Liver (tissue), 8 donors: ENCODE measurements at regions not wholly inside any gene's neighbourhood (a gene's known extent, or its start where the extent isn't known, plus 50 kb on each side); places are given as distances from the start of the nearest gene placed in this dataset.

Experiments
- DNase-seq: peaks from one replicate; pipeline ENCODE4 v3.0.0-alpha.2; 2017; ENCODE audit warnings: low spot score
- H3K27ac ChIP-seq, 2 donors: one replicate each; pipeline ENCODE4 v1.7.0; 2013; ENCODE audit warnings: inconsistent platforms in 2 of 2, low read length in 2 of 2, control low read depth in 1 of 2, low read depth in 1 of 2, mild to moderate bottlenecking in 1 of 2
- H3K27me3 ChIP-seq, 4 donors: one replicate each; pipeline versions ENCODE4 v1.6.1 to v1.7.0; 2013; ENCODE audit warnings: low read length in 3 of 4, inconsistent platforms in 1 of 4, mild to moderate bottlenecking in 1 of 4, moderate library complexity in 1 of 4; ENCODE audit not compliant: control insufficient read depth in 4 of 4, insufficient read depth in 4 of 4
- H3K36me3 ChIP-seq, 4 donors: one replicate each; pipeline versions ENCODE4 v1.6.1 to v1.7.0; 2013; ENCODE audit warnings: low read length in 3 of 4, mild to moderate bottlenecking in 3 of 4, low read depth in 1 of 4, moderate library complexity in 1 of 4; ENCODE audit not compliant: control insufficient read depth in 4 of 4, insufficient read depth in 3 of 4
- H3K4me1 ChIP-seq, 4 donors: one replicate each; pipeline versions ENCODE4 v1.6.1 to v1.7.0; 2013; ENCODE audit warnings: low read length in 3 of 4, mild to moderate bottlenecking in 3 of 4, moderate library complexity in 1 of 4; ENCODE audit not compliant: control insufficient read depth in 4 of 4, insufficient read depth in 4 of 4
- H3K4me3 ChIP-seq, 3 donors: one replicate each; pipeline versions ENCODE4 v1.6.1 to v1.7.0; 2013; ENCODE audit warnings: low read length in 3 of 3, control low read depth in 1 of 3, low read depth in 1 of 3, mild to moderate bottlenecking in 1 of 3
- H3K9ac ChIP-seq, 2 donors: one replicate each; pipeline ENCODE4 v1.7.0; 2013; ENCODE audit warnings: low read length in 2 of 2, mild to moderate bottlenecking in 2 of 2, moderate library complexity in 2 of 2, control low read depth in 1 of 2, low read depth in 1 of 2
- H3K9me3 ChIP-seq, 4 donors: one replicate each; pipeline versions ENCODE4 v1.6.1 to v1.7.0; 2013; ENCODE audit warnings: low read length in 3 of 4; ENCODE audit not compliant: control insufficient read depth in 4 of 4
- ATF3 ChIP-seq: IDR thresholded peaks from 2 replicates; pipeline ENCODE4 v1.6.1; 2016; ENCODE audit warnings: antibody characterized with exemption
- CTCF ChIP-seq: fragments of 150-350 bp; IDR thresholded peaks from 2 replicates; pipeline ENCODE4 v1.5.1; 2017; ENCODE audit warnings: improper control_type of control experiment, low read depth, low read length; ENCODE audit not compliant: missing input control
- EGR1 ChIP-seq, 2 donors: IDR thresholded peaks; 2 replicates each; pipeline ENCODE4 v1.6.1; 2016 to 2018; ENCODE audit warnings: antibody characterized with exemption in 2 of 2, low read depth in 2 of 2
- FOXA1 ChIP-seq: IDR thresholded peaks from 2 replicates; pipeline ENCODE4 v1.6.1; 2016; ENCODE audit warnings: antibody characterized with exemption
- GABPA ChIP-seq, 2 donors: IDR thresholded peaks in 1 of 2; conservative IDR thresholded peaks in 1 of 2; 2 replicates each; pipeline ENCODE4 v1.6.1; 2016; ENCODE audit warnings: antibody characterized with exemption in 2 of 2, mild to moderate bottlenecking in 1 of 2, moderate library complexity in 1 of 2
- HNF4A ChIP-seq, 2 donors: conservative IDR thresholded peaks; 2 replicates each; pipeline ENCODE4 v1.6.1; 2016; ENCODE audit warnings: antibody characterized with exemption in 2 of 2, mild to moderate bottlenecking in 2 of 2
- HNF4G ChIP-seq: IDR thresholded peaks from 2 replicates; pipeline ENCODE4 v1.6.1; 2016; ENCODE audit warnings: antibody characterized with exemption
- MAX ChIP-seq: IDR thresholded peaks from 2 replicates; pipeline ENCODE4 v1.6.1; 2016; ENCODE audit warnings: antibody characterized with exemption
- NR2F2 ChIP-seq: IDR thresholded peaks from 2 replicates; pipeline ENCODE4 v1.6.1; 2016; ENCODE audit warnings: antibody characterized with exemption
- RAD21 ChIP-seq, 2 donors: IDR thresholded peaks; 2 replicates each; pipeline ENCODE4 v1.6.1; 2016; ENCODE audit warnings: antibody characterized with exemption in 2 of 2, mild to moderate bottlenecking in 2 of 2
- REST ChIP-seq: IDR thresholded peaks from 2 replicates; pipeline ENCODE4 v1.6.1; 2016; ENCODE audit warnings: antibody characterized with exemption, mild to moderate bottlenecking
- SP1 ChIP-seq: IDR thresholded peaks from 2 replicates; pipeline ENCODE4 v1.6.1; 2018; ENCODE audit warnings: antibody characterized with exemption, mild to moderate bottlenecking
- TAF1 ChIP-seq: conservative IDR thresholded peaks from 2 replicates; pipeline ENCODE4 v1.6.1; 2016; ENCODE audit warnings: antibody characterized with exemption, mild to moderate bottlenecking
- YY1 ChIP-seq: IDR thresholded peaks from 2 replicates; pipeline ENCODE4 v1.6.1; 2016; ENCODE audit warnings: antibody characterized with exemption, mild to moderate bottlenecking
- ZBTB33 ChIP-seq: IDR thresholded peaks from 2 replicates; pipeline ENCODE4 v1.6.1; 2016; ENCODE audit warnings: antibody characterized with exemption
- WGBS: extraction: QIAGEN DNeasy Blood & Tissue Kit; methylation state at CpG from one replicate; pipeline ENCODE4 v1.1.7; 2013; 5-methylcytosine and 5-hydroxymethylcytosine counted together
- donor health status: healthy.
- donor health status: healthy.
- donor health status: healthy.
- donor health status: healthy.
- donor health status: healthy.

- Histone ChIP-seq H3K9ac (no peak overlapping the region), H3K36me3 (no peaks in the 10 kb centered on the region), H3K27me3 (no peaks in the 10 kb centered on the region), H3K9me3 (peaks cover 0 to 1% (median 0%) of the 10 kb centered on the region in 4 donors), H3K4me1 (no peaks in the 10 kb centered on the region), H3K27ac (no peak overlapping the region), H3K4me3 (no peak overlapping the region)
- WGBS = 51% methylated on average over 2 of the region's 2 CpGs
- DNase-seq = no peak
- TF ChIP-seq TAF1 = no peak
Measured at GRCh38 chr21:19123525-19123924, 719.9 kb upstream of the TMPRSS15 start.

GRCh38 chr21:19124691-19125090 lies 721.1 kb upstream of the TMPRSS15 start:
- TF ChIP-seq MAX (no peak), ZBTB33 (no peak), ATF3 (no peak), FOXA1 (no peak), YY1 (no peak)
- H3K36me3 ChIP-seq = no peaks in the 10 kb centered on the region
- H3K9ac ChIP-seq = no peak overlapping the region
- H3K9me3 ChIP-seq = peaks cover 0 to 1% (median 0%) of the 10 kb centered on the region in 4 donors
- no peak overlapping the region for H3K27ac ChIP-seq
- H3K4me1 ChIP-seq = no peaks in the 10 kb centered on the region
- no peaks in the 10 kb centered on the region for H3K27me3 ChIP-seq
- DNase-seq = no peak
- H3K4me3 ChIP-seq = no peak overlapping the region

- H3K36me3 ChIP-seq = no peaks in the 10 kb centered on the region
- peaks cover 0 to 5% (median 2%) of the 10 kb centered on the region in 4 donors for H3K9me3 ChIP-seq
- DNase-seq = no peak
- H3K27me3 ChIP-seq = no peaks in the 10 kb centered on the region
- H3K9ac ChIP-seq = no peak overlapping the region
- no peak overlapping the region for H3K4me3 ChIP-seq
- 63% methylated on average over 6 of the region's 6 CpGs for WGBS
- TF ChIP-seq FOXA1 = no peak
- TF ChIP-seq HNF4A (conservative IDR thresholded peaks at IDR 0.05) = no peak
- no peak for TF ChIP-seq HNF4G
- no peak for TF ChIP-seq CTCF
- no peak for TF ChIP-seq RAD21 (IDR thresholded peaks at IDR 0.05)
- no peak for TF ChIP-seq GABPA (IDR thresholded peaks at IDR 0.05 in 1 of 2, conservative IDR thresholded peaks at IDR 0.05 in 1 of 2)
- TF ChIP-seq MAX = no peak
- TF ChIP-seq TAF1 = no peak
- TF ChIP-seq ZBTB33 = no peak
- no peak for TF ChIP-seq NR2F2
- no peak for TF ChIP-seq SP1
- no peak for TF ChIP-seq REST
- TF ChIP-seq YY1 = no peak
- TF ChIP-seq ATF3 = no peak
- TF ChIP-seq EGR1 (IDR thresholded peaks at IDR 0.05; ENCODE audit: low read depth in 2 of 2) = no peak
- H3K27ac ChIP-seq = no peak overlapping the region
- no peaks in the 10 kb centered on the region for H3K4me1 ChIP-seq
Measured at GRCh38 chr21:19130379-19131028, 726.9 kb upstream of the TMPRSS15 start.
